ENCODE measurements at regions not wholly inside any gene's neighbourhood (a gene's known extent, or its start where the extent isn't known, plus 50 kb on each side); places are given as distances from the start of the nearest gene placed in this dataset.
"Not testable (repeated sequence)": the region's sequence is repeated elsewhere in the genome, so short reads cannot be mapped to it uniquely, and the experiment has no call there.

- DNase-seq (ENCODE audit: low read depth) = no peak
Measured at GRCh38 chr22:26970809-26971394, 313.5 kb downstream of the MIAT start.

GRCh38 chr22:26972286-26972685 is 314.9 kb downstream of the MIAT start:
- DNase-seq (ENCODE audit: low read depth) = no peak

- not testable (repeated sequence) for DNase-seq (ENCODE audit: low read depth)
Measured at GRCh38 chr22:26972915-26973314, 315.5 kb downstream of the MIAT start.

GRCh38 chr22:26974034-26974433 is 316.6 kb downstream of the MIAT start:
- no peak for DNase-seq (ENCODE audit: low read depth)

- no peak for DNase-seq (ENCODE audit: low read depth)
Measured at GRCh38 chr22:26974914-26975803, 317.8 kb downstream of the MIAT start.

GRCh38 chr22:26975865-26976264 is 318.5 kb downstream of the MIAT start:
- no peak for DNase-seq (ENCODE audit: low read depth)

- no peak for DNase-seq (ENCODE audit: low read depth)
Measured at GRCh38 chr22:26977741-26978376, 320.5 kb downstream of the MIAT start.

- DNase-seq (ENCODE audit: low read depth) = no peak
Measured at GRCh38 chr22:26979294-26979693, 321.9 kb downstream of the MIAT start.

GRCh38 chr22:26981111-26981510 is 323.7 kb downstream of the MIAT start:
- DNase-seq (ENCODE audit: low read depth) = no peak

GRCh38 chr22:26981541-26981940 is 324.2 kb downstream of the MIAT start:
- no peak for DNase-seq (ENCODE audit: low read depth)

GRCh38 chr22:26983311-26983710 is 325.9 kb downstream of the MIAT start:
- no peak for DNase-seq (ENCODE audit: low read depth)

- DNase-seq (ENCODE audit: low read depth) = no peak
Measured at GRCh38 chr22:26985206-26985605, 327.8 kb downstream of the MIAT start.

- DNase-seq (ENCODE audit: low read depth) = no peak
Measured at GRCh38 chr22:26985931-26986782, 328.8 kb downstream of the MIAT start.

GRCh38 chr22:26986884-26987283 is 329.5 kb downstream of the MIAT start:
- DNase-seq (ENCODE audit: low read depth) = no peak

- no peak for DNase-seq (ENCODE audit: low read depth)
Measured at GRCh38 chr22:26990503-26991189, 333.3 kb downstream of the MIAT start.

GRCh38 chr22:26992556-26992955 is 335.2 kb downstream of the MIAT start:
- DNase-seq (ENCODE audit: low read depth) = no peak

GRCh38 chr22:26993886-26994285 is 336.5 kb downstream of the MIAT start:
- no peak for DNase-seq (ENCODE audit: low read depth)

GRCh38 chr22:26994801-26995200 is 337.4 kb downstream of the MIAT start:
- DNase-seq (ENCODE audit: low read depth) = no peak

GRCh38 chr22:26995235-26995634 is 337.8 kb downstream of the MIAT start:
- no peak for DNase-seq (ENCODE audit: low read depth)

GRCh38 chr22:26996154-26996553 is 338.8 kb downstream of the MIAT start:
- DNase-seq (ENCODE audit: low read depth) = no peak

GRCh38 chr22:26998129-26998528 is 340.7 kb downstream of the MIAT start:
- DNase-seq (ENCODE audit: low read depth) = no peak

GRCh38 chr22:26998716-26999115 is 341.3 kb downstream of the MIAT start:
- no peak for DNase-seq (ENCODE audit: low read depth)
